Lower lobe of right lung (tissue), 2 donors: ENCODE measurements at regions not wholly inside any gene's neighbourhood (a gene's known extent, or its start where the extent isn't known, plus 50 kb on each side); places are given as distances from the start of the nearest gene placed in this dataset.

Source experiments
- ATAC-seq, 2 donors: fragments of 200-7000 bp; cut with Tn5 transposase; one replicate each; pipeline ENCODE4 v1.9.1; 2020 to 2022; ENCODE audit warnings: mild to moderate bottlenecking in 2 of 2, moderate library complexity in 2 of 2
- DNase-seq: peaks from one replicate; pipeline ENCODE4 v3.0.0-alpha.2; 2020
- H3K27ac ChIP-seq: fragments of 200-600 bp; one replicate; pipeline ENCODE4 v1.8.0; 2022
- H3K27me3 ChIP-seq: fragments of 200-600 bp; one replicate; pipeline ENCODE4 v1.8.0; 2022; ENCODE audit warnings: low read depth
- H3K36me3 ChIP-seq: fragments of 200-600 bp; one replicate; pipeline ENCODE4 v1.8.0; 2022; ENCODE audit warnings: mild to moderate bottlenecking
- H3K4me1 ChIP-seq: fragments of 200-600 bp; one replicate; pipeline ENCODE4 v1.8.0; 2022
- H3K4me3 ChIP-seq: fragments of 200-600 bp; one replicate; pipeline ENCODE4 v1.8.0; 2022; ENCODE audit warnings: mild to moderate bottlenecking
- H3K9me3 ChIP-seq: fragments of 200-600 bp; one replicate; pipeline ENCODE4 v1.8.0; 2022
- intact Hi-C: fragments of 100-400 bp; cut with DNase I; formaldehyde crosslinking; loops from one replicate; pipeline ENCODE4 v1.11.0; 2022
- TF ChIP-seq, protein P1 (sequence below): fragments of 200-600 bp; IDR thresholded peaks from one replicate; pipeline ENCODE4 v1.8.0; 2022; ENCODE audit warnings: antibody characterized with exemption, mild to moderate bottlenecking
- donor health status: DM: no; HTN: yes; CAD: no; lungs with severe emphysema.

DNA sequence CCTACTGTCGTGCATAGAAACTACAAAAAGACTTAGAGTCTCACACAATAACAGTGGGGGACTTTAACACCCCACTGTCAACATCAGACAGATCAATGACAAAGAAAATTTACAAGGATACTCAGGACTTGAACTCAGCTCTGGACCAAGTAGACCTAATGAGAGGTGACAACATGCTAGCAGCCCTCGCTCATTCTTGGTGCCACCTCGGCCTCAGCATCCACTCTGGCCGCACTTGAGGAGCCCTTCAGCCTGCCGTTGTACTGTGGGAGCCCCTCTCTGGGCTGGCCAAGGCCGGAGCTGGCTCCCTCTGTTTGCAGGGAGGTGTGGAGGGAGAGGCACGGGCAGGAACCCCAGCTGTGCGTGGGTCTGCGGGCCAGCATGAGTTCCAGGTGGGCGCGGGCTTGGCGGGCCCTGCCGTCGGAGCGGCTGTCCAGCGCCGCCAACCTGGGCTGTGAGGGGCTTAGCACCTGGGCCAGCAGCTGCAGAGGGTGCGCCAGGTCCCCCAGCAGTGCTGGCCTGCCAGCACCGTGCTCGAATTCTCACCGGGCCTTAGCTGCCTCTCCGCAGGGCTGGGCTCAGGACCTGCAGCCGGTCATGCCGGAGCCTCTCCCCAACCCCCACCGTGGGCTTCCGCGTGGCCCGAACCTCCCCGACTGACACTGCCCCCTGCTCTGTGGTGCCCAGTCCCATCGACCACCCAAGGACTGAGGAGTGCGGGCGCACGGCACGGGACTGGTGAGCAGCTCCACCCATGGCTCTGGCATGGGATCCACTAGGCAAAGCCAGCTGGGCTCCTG lies 205.6 kb downstream of the FRK start:
- no peak for ATAC-seq
- TF ChIP-seq, protein P1, sequence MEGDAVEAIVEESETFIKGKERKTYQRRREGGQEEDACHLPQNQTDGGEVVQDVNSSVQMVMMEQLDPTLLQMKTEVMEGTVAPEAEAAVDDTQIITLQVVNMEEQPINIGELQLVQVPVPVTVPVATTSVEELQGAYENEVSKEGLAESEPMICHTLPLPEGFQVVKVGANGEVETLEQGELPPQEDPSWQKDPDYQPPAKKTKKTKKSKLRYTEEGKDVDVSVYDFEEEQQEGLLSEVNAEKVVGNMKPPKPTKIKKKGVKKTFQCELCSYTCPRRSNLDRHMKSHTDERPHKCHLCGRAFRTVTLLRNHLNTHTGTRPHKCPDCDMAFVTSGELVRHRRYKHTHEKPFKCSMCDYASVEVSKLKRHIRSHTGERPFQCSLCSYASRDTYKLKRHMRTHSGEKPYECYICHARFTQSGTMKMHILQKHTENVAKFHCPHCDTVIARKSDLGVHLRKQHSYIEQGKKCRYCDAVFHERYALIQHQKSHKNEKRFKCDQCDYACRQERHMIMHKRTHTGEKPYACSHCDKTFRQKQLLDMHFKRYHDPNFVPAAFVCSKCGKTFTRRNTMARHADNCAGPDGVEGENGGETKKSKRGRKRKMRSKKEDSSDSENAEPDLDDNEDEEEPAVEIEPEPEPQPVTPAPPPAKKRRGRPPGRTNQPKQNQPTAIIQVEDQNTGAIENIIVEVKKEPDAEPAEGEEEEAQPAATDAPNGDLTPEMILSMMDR = no peak
- DNase-seq = no peak
- no peaks in the 10 kb centered on the region for H3K4me1 ChIP-seq
- H3K4me3 ChIP-seq = no peak overlapping the region
- no peaks in the 10 kb centered on the region for H3K27me3 ChIP-seq
- H3K36me3 ChIP-seq = no peaks in the 10 kb centered on the region
- no peaks in the 10 kb centered on the region for H3K9me3 ChIP-seq
- no peak overlapping the region for H3K27ac ChIP-seq
- intact Hi-C loops = no loop called here

DNA sequence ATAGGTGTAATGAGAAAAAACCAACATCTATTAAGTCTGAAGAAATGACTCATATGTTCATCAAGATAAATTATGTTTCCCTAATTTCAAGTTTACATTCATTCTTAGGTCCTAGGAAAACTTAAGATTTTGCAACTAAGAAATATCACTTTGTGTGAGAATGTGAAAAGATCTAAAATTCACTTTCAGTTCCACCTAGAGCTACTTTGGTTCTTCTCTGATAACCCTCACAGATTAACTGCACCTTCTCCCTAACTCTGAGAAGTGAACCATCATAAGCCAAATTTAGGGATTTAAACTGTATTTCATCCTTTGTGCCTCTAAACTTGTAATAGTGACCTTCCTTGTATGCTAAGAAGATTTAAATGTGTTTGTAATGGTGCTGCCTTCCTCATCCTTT lies 213.0 kb downstream of the FRK start:
- Histone ChIP-seq H3K27me3 (no peaks in the 10 kb centered on the region), H3K4me1 (no peaks in the 10 kb centered on the region), H3K27ac (no peak overlapping the region), H3K9me3 (no peaks in the 10 kb centered on the region), H3K4me3 (no peak overlapping the region), H3K36me3 (no peaks in the 10 kb centered on the region)
- TF ChIP-seq, protein P1 = no peak
- ATAC-seq (no peak), DNase-seq (no peak)
- intact Hi-C loops = no loop called here

DNA sequence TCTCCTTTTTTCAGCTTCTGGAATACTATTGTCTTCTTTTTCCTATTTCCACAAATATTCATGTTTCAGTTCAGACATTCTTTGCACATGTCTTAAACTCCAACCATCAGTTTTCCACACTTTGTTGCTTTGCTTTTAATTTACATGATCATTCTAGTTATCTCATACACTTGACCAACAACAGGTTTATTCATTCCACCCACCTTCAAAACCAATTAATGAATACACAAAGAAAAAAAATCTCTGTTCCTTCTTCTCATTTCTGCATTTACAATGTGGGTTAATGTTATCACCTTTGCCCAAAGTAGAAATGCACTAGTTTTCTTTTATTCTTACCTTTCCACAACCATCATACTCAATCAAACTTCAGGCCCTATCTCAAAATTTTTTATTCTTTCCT lies 216.7 kb downstream of the FRK start:
- intact Hi-C loops = no loop called here
- TF ChIP-seq, protein P1 = no peak
- Histone ChIP-seq H3K27ac (no peak overlapping the region), H3K4me3 (no peak overlapping the region), H3K4me1 (no peaks in the 10 kb centered on the region), H3K27me3 (no peaks in the 10 kb centered on the region), H3K36me3 (no peaks in the 10 kb centered on the region), H3K9me3 (no peaks in the 10 kb centered on the region)
- DNase-seq = no peak
- ATAC-seq = no peak

DNA sequence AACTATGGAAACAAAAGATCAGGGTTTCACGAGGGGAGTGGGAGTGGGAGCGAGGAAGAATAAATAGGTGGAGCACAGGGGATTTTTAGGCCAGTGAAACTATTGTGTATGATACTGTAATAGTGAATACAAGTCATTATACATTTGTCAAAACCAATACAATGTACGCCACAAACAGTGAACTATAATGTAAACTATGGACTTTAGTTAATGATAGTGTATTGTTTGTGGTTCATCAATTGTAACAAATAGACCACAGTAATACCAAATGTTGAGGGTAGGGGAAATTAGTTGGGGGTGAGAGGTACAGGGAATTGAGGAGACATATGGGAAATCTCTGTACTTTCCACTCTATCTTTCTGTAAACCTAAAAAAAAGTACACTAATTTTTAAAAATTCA lies 218.4 kb downstream of the FRK start:
- no peak for ATAC-seq
- Histone ChIP-seq H3K27ac (no peak overlapping the region), H3K4me1 (no peaks in the 10 kb centered on the region), H3K4me3 (no peak overlapping the region), H3K36me3 (no peaks in the 10 kb centered on the region), H3K27me3 (no peaks in the 10 kb centered on the region), H3K9me3 (no peaks in the 10 kb centered on the region)
- intact Hi-C loops = no loop called here
- no peak for DNase-seq
- TF ChIP-seq, protein P1 = no peak

DNA sequence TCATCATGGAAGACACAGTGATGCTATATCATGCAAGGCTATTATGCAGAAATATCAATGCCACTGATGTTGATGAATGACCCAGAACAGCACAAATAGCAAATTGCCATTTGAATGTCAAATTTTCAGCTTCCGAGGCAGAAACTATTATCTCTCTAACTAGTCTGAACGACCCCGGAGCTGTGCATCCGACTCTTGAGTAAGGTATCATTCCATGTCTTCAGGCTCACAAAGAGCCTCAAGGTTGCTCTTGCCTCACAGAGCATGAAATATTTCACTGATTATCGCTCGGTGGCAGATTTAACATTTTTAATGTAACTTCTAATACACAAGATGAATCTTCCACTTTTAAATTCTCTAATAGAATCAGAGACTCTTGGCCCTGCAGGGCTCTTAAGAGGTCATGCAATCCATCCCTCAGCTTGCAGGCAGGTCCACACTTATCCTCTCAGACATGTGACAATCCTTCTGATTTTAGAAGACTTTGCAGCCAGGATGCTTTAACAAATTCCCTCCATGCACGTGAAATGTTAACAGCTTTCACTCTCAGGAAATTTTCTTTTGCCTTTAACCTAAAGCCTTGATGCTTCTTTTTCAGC lies 221.0 kb downstream of the FRK start:
- Histone ChIP-seq H3K27ac (no peak overlapping the region), H3K4me3 (no peak overlapping the region), H3K4me1 (no peaks in the 10 kb centered on the region), H3K36me3 (no peaks in the 10 kb centered on the region), H3K27me3 (no peaks in the 10 kb centered on the region), H3K9me3 (no peaks in the 10 kb centered on the region)
- DNase-seq (no peak), ATAC-seq (no peak)
- intact Hi-C loops = no loop called here
- TF ChIP-seq, protein P1 = no peak
